SKM-1 treated with dmso at 0.1 percent for 144 hours (cell line): ENCODE measurements at regions not wholly inside any gene's neighbourhood (a gene's known extent, or its start where the extent isn't known, plus 50 kb on each side); places are given as distances from the start of the nearest gene placed in this dataset.
"Not testable (repeated sequence)": the region's sequence is repeated elsewhere in the genome, so short reads cannot be mapped to it uniquely, and the experiment has no call there.

Source experiments
- DNase-seq: peaks from one replicate; lab custom pipeline; 2025; ENCODE audit not compliant: unreplicated experiment; lab: John Stamatoyannopoulos, UW

DNA sequence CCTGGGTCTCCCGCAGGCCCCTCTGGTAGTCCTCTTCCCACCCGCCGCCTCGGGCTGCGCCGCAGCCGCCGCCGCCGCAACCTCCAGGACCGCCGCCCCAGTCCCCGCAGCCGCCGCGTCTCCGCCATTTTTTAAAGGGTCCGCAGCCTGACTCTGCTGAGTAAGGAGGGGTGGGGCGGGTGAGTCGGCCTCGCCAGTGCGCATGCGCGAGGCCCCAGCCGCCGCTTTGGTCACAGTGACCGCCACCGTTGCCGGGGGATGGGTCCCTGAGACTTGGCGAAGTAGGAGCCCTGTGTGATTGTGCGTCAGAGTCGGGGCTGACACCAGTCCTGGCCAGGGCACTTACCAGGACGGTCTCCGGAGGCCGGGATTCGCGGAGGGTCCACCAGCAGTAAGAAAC, 1424.2 kb upstream of the PCDH10 start:
- not testable (repeated sequence) for DNase-seq

DNA sequence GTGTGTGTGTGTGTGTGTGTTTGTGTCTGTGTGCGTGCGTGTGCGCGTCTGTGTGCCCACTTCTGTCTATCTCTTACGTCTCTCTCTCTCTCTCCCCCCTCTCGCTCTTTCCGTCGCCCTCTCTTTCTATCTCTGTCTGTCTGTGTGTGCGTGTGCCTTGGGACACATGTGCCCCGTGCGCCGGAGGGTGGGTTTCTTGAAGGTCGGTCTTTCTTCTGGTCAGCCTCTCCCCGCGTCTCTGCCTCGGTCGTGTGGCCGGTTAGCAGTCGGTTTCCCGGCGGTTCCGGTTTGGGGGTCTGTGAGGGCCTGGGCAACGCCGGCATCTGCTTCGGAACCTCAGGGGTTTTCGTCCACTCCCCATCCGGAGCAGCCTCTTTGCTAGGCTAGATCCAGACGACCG, 1423.6 kb upstream of the PCDH10 start:
- not testable (repeated sequence) for DNase-seq

- DNase-seq = not testable (repeated sequence)
Measured at GRCh38 chr4:131726940-131727339, 1422.2 kb upstream of the PCDH10 start.

GRCh38 chr4:131727418-131727817, 1421.7 kb upstream of the PCDH10 start:
- DNase-seq = not testable (repeated sequence)

DNA sequence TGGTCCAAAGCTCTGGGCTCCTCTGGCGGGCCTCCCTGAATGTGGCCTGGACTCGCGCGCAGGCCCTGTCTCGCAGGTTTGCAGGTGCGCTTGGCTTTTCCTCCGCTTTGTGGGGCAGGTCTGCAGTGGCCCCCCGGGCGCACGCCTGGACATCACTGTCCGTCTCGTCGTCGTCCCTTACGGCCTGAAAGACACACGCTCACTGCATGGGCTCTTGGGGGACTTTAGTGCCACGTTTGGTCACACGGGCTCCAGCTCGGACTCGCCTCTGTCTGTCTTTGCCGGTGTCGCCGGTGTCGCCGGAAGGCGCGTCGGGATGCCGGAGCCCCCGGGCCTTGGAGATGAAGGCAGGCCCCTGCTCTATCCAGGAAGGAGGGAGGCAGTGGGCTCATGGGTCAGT, 1419.9 kb upstream of the PCDH10 start:
- DNase-seq = not testable (repeated sequence)

DNA sequence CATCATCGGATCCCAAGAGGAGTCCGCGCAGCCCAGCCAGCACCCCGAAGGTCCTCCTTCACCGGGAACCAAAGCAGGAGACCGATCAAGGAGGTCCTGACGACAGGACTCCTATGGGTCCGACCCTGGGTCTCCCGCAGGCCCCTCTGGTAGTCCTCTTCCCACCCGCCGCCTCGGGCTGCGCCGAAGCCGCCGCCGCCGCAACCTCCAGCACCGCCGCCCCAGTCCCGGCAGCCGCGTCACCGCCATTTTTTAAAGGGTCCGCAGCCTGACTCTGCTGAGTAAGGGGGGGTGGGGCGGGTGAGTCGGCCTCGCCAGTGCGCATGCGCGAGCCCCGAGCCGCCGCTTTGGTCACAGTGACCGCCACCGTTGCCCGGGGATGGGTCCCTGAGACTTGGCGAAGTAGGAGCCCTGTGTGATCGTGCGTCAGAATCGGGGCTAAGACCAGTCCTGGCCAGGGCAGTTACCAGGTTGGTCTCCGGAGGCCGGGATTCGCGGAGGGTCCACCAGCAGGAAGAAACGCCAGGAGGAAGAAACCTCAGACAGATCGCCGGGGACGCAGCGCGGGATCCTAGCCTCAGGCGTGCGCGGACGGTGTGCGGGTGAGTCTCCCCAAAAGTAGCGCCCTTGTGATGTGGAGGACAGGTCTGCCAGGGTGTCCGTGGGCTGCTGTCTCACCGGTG, 1419.2 kb upstream of the PCDH10 start:
- DNase-seq = not testable (repeated sequence)

GRCh38 chr4:131730574-131730973, 1418.5 kb upstream of the PCDH10 start:
- not testable (repeated sequence) for DNase-seq

DNA sequence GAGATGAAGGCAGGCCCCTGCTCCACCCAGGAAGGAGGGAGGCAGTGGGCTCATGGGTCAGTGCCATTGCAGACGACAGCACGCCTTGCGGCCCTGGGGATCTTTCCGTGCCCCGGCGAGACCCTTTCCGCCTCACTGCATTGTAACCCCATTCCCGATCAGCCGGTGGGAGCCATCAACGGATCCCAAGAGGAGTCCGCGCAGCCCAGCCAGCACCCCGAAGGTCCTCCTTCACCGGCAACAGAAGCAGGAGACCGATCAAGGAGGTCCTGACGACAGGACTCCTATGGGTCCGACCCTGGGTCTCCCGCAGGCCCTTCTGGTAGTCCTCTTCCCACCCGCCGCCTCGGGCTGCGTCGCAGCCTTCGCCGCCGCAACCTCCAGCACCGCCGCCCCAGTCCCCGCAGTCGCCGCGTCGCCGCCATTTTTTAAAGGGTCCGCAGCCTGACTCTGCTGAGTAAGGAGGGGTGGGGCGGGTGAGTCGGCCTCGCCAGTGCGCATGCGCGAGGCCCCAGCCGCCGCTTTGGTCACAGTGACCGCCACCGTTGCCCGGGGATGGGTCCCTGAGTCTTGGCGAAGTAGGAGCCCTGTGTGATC, 1417.0 kb upstream of the PCDH10 start:
- DNase-seq = not testable (repeated sequence)

DNA sequence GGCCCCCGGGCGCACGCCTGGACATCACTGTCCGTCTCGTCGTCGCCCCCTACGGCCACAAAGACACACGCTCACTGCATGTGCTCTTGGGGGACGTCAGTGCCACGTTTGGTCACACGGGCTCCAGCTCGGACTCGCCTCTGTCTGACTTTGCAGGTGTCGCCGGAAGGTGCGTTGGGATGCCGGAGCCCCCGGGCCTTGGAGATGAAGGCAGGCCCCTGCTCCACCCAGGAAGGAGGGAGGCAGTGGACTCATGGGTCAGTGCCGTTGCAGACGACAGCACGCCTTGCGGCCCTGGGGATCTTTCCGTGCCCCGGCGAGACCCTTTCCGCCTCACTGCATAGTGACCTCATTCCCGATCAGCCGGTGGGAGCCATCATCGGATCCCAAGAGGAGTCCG, 1414.8 kb upstream of the PCDH10 start:
- DNase-seq = not testable (repeated sequence)

- DNase-seq = not testable (repeated sequence)
Measured at GRCh38 chr4:131734851-131735385, 1414.2 kb upstream of the PCDH10 start.

DNA sequence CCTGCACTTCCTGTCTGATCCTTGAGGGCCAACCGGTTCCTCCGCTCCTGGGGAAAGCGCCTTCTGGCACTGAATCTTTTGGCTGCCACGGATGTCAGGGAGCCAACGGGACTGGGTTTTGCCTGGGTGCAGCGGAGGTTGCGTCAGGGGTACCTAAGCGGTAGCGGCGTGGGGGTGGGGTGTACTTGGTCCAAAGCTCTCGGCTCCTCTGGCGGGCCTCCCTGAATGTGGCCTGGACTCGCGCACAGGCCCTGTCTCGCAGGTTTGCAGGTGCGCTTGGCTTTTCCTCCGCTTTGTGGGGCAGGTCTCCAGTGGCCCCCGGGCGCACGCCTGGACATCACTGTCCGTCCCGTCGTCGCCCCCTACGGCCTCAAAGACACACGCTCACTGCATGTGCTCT, 1410.1 kb upstream of the PCDH10 start:
- DNase-seq = not testable (repeated sequence)

DNA sequence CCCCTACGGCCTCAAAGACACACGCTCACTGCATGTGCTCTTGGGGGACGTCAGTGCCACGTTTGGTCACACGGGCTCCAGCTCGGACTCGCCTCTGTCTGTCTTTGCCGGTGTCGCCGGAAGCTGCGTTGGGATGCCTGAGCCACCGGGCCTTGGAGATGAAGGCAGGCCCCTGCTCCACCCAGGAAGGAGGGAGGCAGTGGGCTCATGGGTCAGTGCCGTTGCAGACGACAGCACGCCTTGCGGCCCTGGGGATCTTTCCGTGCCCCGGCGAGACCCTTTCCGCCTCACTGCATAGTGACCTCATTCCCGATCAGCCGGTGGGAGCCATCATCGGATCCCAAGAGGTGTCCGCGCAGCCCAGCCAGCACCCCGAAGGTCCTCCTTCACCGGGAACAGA, 1407.3 kb upstream of the PCDH10 start:
- not testable (repeated sequence) for DNase-seq

GRCh38 chr4:131742536-131743205, 1406.4 kb upstream of the PCDH10 start:
- DNase-seq = not testable (repeated sequence)

DNA sequence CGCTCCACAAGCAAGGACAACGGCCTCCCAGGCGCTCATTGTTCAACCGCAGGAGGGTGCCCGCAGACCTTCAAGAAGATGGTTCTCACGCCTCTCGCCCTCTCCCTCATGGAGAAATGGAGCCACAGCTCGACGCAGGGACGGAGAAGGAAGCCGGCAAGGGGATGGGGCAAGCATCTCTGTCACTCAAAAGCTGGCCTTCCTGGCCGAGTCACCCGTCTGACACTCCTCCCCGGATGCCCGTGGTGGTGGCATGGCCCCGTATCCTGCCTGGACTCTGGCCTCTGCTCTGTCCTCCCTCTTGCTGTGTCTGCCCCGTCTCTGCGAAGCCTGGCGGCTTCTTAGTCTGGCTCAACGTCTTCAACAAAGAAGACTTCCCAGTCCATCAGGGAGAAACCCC, 1405.7 kb upstream of the PCDH10 start:
- DNase-seq = not testable (repeated sequence)

DNA sequence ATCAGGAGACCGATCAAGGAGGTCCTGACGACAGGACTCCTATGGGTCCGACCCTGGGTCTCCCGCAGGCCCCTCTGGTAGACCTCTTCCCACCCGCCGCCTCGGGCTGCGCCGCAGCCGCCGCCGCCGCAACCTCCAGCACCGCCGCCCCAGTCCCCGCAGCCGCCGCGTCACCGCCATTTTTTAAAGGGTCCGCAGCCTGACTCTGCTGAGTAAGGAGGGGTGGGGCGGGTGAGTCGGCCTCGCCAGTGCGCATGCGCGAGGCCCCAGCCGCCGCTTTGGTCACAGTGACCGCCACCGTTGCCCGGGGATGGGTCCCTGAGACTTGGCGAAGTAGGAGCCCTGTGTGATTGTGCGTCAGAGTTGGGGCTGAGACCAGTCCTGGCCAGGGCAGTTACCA, 1401.9 kb upstream of the PCDH10 start:
- not testable (repeated sequence) for DNase-seq

DNA sequence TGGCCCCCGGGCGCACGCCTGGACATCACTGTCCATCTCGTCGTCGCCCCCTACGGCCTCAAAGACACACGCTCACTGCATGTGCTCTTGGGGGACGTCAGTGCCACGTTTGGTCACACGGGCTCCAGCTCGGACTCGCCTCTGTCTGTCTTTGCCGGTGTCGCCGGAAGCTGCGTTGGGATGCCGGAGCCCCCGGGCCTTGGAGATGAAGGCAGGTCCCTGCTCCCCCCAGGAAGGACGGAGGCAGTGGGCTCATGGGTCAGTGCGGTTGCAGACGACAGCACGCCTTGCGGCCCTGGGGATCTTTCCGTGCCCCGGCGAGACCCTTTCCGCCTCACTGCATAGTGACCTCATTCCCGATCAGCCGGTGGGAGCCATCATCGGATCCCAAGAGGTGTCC, 1399.9 kb upstream of the PCDH10 start:
- not testable (repeated sequence) for DNase-seq

DNA sequence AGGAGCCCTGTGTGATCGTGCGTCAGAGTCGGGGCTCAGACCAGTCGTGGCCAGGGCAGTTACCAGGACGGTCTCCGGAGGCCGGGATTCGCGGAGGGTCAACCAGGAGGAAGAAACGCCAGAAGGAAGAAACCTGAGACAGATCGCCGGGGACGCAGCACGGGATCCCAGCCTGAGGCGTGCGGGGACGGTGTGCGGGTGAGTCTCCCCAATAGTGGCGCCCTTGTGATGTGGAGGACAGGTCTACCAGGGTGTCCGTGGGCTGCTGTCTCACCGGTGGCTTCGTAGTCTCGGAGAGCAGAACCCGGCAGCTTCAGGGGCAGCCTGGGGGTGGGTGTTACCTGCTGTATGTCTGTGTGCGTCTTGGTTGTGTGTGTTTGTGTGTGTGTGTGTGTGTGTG, 1399.1 kb upstream of the PCDH10 start:
- not testable (repeated sequence) for DNase-seq

DNA sequence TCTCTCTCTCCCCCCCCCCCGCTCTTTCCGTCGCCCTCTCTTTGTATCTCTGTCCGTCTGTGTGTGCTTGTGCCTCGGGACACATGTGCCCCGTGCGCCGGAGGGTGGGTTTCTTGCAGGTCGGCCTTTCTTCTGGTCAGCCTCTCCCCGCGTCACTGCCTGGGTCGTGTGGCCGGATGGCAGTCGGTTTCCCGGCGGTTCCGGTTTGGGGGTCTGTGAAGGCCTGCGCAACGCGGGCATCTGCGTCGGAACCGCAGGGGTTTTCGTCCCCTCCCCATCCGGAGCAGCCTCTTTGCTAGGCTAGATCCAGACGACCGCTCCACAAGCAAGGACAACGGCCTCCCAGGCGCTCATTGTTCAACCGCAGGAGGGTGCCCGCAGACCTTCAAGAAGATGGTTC, 1398.6 kb upstream of the PCDH10 start:
- DNase-seq = not testable (repeated sequence)

DNA sequence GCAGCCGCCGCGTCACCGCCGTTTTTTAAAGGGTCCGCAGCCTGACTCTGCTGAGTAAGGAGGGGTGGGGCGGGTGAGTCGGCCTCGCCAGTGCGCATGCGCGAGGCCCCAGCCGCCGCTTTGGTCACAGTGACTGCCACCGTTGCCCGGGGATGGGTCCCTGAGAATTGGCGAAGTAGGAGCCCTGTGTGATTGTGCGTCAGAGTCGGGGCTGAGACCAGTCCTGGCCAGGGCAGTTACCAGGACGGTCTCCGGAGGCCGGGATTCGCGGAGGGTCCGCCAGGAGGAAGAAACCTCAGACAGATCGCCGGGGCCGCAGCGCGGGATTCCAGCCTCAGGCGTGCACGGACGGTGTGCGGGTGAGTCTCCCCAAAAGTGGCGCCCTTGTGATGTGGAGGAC, 1386.9 kb upstream of the PCDH10 start:
- DNase-seq = not testable (repeated sequence)

DNA sequence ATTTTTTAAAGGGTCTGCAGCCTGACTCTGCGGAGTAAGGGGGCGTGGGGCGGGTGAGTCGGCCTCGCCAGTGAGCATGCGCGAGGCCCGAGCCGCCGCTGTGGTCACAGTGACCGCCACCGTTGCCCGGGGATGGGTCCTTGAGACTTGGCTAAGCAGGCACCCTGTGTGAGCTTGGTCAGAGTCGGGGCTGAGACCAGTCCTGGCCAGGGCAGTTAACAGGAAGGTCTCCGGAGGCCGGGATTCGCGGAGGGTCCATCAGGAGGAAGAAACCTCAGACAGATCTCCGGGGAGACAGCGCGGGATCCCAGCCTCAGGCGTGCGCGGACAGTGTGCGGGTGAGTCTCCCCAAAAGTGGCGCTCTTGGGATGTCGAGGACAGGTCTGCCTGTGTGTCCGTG, 1384.4 kb upstream of the PCDH10 start:
- DNase-seq = no peak

GRCh38 chr4:131774382-131774781, 1374.7 kb upstream of the PCDH10 start:
- not testable (repeated sequence) for DNase-seq

DNA sequence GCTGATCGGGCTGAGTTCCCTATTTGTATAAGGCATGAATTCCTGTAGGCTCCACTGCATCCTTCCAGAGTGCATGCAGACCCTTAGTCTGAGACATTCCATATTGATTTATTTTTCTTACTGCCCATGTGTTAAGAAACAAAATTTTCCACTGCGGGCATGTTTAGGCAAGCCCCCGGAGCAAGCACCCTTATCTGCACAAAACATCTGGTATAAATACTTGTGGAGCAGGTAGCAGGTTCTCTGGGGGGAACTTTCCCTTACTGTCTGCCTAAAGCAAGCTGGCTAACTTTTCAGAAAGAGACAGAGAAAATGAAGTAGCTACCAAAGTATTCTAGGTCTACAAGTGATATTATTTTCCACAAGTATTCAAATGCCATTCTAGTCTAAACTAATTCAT, 1338.5 kb upstream of the PCDH10 start:
- DNase-seq = not testable (repeated sequence)
